Omental fat pad (tissue), 3 donors: ENCODE measurements at regions not wholly inside any gene's neighbourhood (a gene's known extent, or its start where the extent isn't known, plus 50 kb on each side); places are given as distances from the start of the nearest gene placed in this dataset.

ENCODE experiments used
- ATAC-seq: fragments of 150-250 bp; one replicate; pipeline ENCODE4 v1.9.1; 2016; ENCODE audit warnings: mild to moderate bottlenecking, moderate library complexity; ENCODE audit not compliant: low FRiP score
- DNase-seq: peaks from one replicate; pipeline ENCODE4 v3.0.0-alpha.2; 2019; ENCODE audit warnings: low spot score
- TF ChIP-seq, protein P1 (sequence below), 3 donors: fragments of 450-650 bp; IDR thresholded peaks; one replicate each; pipeline ENCODE4 v1.5.1; 2016 to 2017; ENCODE audit warnings: antibody characterized with exemption in 3 of 3, mild to moderate bottlenecking in 3 of 3, moderate library complexity in 2 of 3

DNA sequence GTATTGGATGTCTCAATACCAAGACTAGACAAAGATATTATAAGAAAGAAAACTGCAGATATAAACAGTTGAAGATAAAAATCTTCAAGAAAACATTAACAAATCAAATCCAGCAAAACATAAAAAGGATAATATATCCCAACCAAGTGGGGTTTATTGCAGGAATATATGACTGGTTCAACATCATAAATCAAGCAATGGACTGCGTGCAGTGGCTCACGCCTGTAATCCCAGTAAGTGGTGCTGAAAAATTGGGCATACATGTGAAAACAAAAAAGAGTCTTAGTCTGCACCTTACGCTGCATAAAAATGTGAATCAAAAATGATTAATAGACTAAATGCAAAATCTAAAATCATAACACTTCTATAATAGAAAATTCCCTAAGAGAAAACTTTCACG lies 112.9 kb upstream of the PDE4B start:
- no peak for ATAC-seq
- DNase-seq, result no peak
- TF ChIP-seq, protein P1, sequence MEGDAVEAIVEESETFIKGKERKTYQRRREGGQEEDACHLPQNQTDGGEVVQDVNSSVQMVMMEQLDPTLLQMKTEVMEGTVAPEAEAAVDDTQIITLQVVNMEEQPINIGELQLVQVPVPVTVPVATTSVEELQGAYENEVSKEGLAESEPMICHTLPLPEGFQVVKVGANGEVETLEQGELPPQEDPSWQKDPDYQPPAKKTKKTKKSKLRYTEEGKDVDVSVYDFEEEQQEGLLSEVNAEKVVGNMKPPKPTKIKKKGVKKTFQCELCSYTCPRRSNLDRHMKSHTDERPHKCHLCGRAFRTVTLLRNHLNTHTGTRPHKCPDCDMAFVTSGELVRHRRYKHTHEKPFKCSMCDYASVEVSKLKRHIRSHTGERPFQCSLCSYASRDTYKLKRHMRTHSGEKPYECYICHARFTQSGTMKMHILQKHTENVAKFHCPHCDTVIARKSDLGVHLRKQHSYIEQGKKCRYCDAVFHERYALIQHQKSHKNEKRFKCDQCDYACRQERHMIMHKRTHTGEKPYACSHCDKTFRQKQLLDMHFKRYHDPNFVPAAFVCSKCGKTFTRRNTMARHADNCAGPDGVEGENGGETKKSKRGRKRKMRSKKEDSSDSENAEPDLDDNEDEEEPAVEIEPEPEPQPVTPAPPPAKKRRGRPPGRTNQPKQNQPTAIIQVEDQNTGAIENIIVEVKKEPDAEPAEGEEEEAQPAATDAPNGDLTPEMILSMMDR (IDR thresholded peaks at IDR 0.05), result no peak

DNA sequence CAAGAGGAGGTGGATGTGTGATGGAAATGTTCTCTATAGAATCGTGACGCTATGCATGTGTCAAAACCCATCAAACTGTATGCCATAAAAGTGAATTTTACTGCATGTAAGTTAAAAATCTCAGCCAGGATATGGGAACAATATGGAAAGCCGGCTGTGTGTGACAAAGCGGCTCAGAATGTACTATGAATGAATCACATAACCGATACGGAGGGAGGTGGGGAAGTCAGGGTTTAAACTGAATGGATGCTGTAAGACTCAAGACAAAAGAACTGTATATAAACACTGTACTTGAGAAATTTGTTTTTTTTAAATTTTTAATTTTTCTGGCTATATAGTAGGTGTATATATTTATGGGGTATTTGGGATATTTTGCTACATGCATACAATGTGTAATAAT lies 111.6 kb upstream of the PDE4B start:
- DNase-seq, result no peak
- no peak for ATAC-seq
- TF ChIP-seq, protein P1 (IDR thresholded peaks at IDR 0.05), result no peak

DNA sequence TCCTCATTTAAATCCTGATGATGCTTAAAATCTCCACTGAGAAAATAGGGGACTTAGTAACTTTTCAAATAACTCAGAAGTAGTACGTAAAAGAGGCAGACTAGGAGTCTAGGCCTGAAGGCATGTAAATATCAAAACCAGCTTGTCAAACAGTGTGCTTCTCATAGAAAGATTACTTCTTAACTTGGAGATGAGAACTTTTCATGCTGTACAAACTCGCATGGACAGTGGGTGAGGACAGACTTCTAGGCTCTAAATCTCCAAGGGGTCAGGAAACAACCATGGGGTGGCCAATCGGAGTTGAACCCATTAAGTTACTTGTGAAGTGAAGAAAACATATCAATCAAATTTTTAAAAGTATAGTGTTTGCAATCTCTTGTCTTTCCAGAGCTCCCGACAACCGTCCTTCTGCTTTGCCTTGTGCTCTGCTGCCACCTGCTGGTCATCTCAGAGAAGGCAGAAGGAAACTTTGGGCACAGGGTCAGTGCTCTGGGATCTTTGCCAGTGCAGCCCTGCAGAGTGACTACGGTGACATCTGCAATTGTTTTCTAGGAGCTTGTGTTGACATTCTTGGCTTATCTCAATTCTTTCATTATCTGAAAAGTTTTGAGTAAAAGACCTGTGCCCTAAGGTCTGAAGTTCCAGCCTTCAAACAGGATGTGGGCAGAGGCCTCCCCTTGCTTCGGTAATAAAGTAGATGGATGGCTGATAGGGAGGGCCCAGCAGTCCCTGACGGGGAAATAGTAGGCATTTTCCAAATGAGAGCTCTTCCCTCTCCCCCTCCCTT lies 105.1 kb upstream of the PDE4B start:
- TF ChIP-seq, protein P1 (IDR thresholded peaks at IDR 0.05), result peak in 2 of 3 donors; percentile 68 to 90
- ATAC-seq, result peak; percentile 83
- DNase-seq, result peak; percentile 97

DNA sequence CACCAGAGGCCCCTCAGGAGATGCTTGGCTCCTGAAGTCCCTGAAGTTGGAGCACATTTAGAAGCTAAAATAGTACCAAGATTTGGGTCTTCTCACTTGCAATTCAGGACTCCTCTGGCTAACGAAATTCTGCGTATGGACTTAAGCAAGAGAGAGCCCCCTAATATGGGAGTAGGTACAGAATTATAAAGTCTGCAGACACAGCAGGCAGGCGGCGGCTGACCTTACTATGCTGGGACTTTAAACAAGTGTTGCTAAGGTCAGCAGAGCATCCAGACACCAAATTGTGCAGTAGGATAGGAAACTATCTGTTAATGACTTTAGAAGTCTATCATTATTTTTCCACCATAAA lies 104.5 kb upstream of the PDE4B start:
- no peak for ATAC-seq

DNA sequence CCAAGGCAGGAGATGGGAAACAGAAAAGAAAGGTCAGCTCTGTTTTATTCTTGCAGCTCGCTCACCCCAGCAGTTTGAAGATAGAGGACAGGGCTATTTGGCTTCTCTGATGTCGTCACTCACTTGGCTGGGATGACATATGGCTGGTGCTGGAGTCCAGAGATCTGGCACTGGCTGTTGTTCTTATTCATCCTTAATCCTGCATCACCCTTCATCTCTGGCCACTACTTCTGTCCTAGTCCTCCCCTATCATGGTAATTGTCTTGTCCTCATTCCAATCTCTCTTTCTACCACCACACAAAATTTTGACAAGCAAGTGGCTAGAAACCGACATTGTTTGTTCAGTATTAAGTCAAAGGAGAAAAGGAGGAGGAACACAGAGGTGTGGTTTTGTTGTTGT lies 103.8 kb upstream of the PDE4B start:
- ATAC-seq, result no peak
- DNase-seq, result no peak
- TF ChIP-seq, protein P1 (IDR thresholded peaks at IDR 0.05), result no peak

More for the DNA sequence above, 104.5 kb upstream of the PDE4B start:
- TF ChIP-seq, protein P1 (IDR thresholded peaks at IDR 0.05), result no peak
- DNase-seq, result no peak

DNA sequence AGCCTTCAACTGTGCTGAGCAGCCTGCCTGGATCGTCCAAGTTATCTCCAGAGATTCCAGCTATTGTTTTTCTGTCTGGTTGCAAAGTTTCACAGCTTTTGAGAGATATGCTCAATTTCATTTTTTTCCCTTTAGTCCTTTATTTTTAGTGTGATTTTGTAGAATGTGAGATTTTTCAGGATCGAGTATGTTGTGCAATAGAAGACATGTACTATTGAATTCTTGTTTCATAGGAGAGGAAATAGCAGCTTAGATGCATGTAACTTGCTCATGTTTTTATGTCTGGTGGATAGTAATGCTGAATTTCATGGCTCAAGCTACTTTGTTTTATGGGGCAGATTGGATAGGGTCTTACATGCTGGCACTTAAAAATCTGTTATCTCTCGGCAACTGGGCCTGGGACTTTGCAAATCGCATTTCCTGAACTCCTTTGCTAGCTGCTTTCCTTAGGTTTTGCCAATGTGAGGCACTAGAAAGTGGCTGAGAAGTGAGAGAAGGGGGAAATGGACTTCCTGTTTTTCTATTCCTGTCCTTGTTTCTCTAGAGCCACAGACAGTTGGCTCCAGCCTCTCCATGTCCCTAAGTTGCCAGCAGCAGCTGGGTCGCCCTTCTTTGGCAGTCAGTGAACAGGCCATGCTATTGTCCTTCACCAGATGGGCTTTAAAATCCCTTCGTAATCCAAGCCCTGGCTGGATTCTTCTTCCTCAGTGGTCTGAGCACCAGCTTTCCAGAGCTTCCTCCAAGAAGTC lies 101.4 kb upstream of the PDE4B start:
- TF ChIP-seq, protein P1 (IDR thresholded peaks at IDR 0.05), result no peak
- ATAC-seq (no peak), DNase-seq (no peak)

DNA sequence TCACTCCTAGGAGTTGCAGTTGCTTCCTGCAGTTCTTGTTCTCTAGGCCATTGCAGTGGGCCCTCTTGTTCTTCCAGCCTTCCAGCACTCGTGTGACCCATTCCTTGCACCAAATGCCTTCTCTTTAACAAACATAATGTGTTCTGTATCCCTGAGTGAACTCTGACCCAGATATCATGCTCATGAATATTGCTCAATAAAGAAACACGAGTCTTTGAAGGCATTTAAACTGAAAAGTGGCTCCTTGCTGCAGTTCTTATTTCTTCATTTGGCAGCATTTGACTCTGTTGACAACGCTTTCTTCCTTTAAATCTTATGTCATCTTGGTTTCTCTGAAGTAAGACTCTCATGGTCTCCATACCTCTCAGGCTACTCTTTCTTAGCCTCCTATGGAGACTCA lies 100.7 kb upstream of the PDE4B start:
- ATAC-seq, result no peak
- TF ChIP-seq, protein P1 (IDR thresholded peaks at IDR 0.05), result no peak
- DNase-seq, result no peak
